ENCODE measurements at regions not wholly inside any gene's neighbourhood (a gene's known extent, or its start where the extent isn't known, plus 50 kb on each side); places are given as distances from the start of the nearest gene placed in this dataset.

- H3K9me3 ChIP-seq: peaks cover 0 to 9% (median 2%) of the 10 kb centered on the region in 4 donors
- intact Hi-C loops (cut with DNase I; ENCODE audit: low total_unique reads): no loop called here
- WGBS, 5 donors: 56 to 72% (median 68%) methylated on average over 1 of the region's 1 CpG
- no peaks in the 10 kb centered on the region for H3K4me1 ChIP-seq
- TF ChIP-seq EP300 (IDR thresholded peaks at IDR 0.05): no peak
- no peak for TF ChIP-seq POLR2A (IDR thresholded peaks at IDR 0.05)
- TF ChIP-seq CTCF (IDR thresholded peaks at IDR 0.05): no peak
- no peak for TF ChIP-seq POLR2AphosphoS5 (IDR thresholded peaks at IDR 0.05)
- no peaks in the 10 kb centered on the region for H3K36me3 ChIP-seq
- DNase-seq: no peak
- H3K27ac ChIP-seq: no peak overlapping the region
- no peaks in the 10 kb centered on the region for H3K27me3 ChIP-seq
- H3K4me3 ChIP-seq: no peak overlapping the region
Observed at GRCh38 chr12:90745211-90745610, 209.8 kb downstream of the CCER1 start.

- Histone ChIP-seq H3K27me3 (no peaks in the 10 kb centered on the region), H3K4me3 (no peak overlapping the region), H3K27ac (no peak overlapping the region), H3K36me3 (no peaks in the 10 kb centered on the region), H3K9me3 (no peaks in the 10 kb centered on the region), H3K4me1 (no peaks in the 10 kb centered on the region)
- TF ChIP-seq POLR2A (IDR thresholded peaks at IDR 0.05) (no peak), EP300 (IDR thresholded peaks at IDR 0.05) (no peak), CTCF (IDR thresholded peaks at IDR 0.05) (no peak), POLR2AphosphoS5 (IDR thresholded peaks at IDR 0.05) (no peak)
- 67 to 79% (median 77%) methylated on average over 4 of the region's 4 CpGs for WGBS, 5 donors
- intact Hi-C loops (cut with DNase I; ENCODE audit: low total_unique reads): no loop called here
- peak in 1 of 2 donors; percentile 2 for DNase-seq
Observed at GRCh38 chr12:90741611-90742010, 213.4 kb downstream of the CCER1 start.

- no peaks in the 10 kb centered on the region for H3K4me1 ChIP-seq
- intact Hi-C loops (cut with DNase I; ENCODE audit: low total_unique reads): no loop called here
- H3K4me3 ChIP-seq: no peak overlapping the region
- no peaks in the 10 kb centered on the region for H3K9me3 ChIP-seq
- WGBS, 5 donors: 70 to 88% (median 75%) methylated on average over 4 of the region's 4 CpGs
- no peaks in the 10 kb centered on the region for H3K27me3 ChIP-seq
- no peak for TF ChIP-seq EP300 (IDR thresholded peaks at IDR 0.05)
- TF ChIP-seq POLR2AphosphoS5 (IDR thresholded peaks at IDR 0.05): no peak
- H3K36me3 ChIP-seq: no peaks in the 10 kb centered on the region
- DNase-seq: no peak
- no peak overlapping the region for H3K27ac ChIP-seq
Observed at GRCh38 chr12:90729736-90730135, 225.2 kb downstream of the CCER1 start.

GRCh38 chr12:90712671-90713070, 242.3 kb downstream of the CCER1 start:
- Histone ChIP-seq H3K4me1 (no peaks in the 10 kb centered on the region), H3K4me3 (no peak overlapping the region), H3K27me3 (no peaks in the 10 kb centered on the region), H3K27ac (no peak overlapping the region), H3K36me3 (no peaks in the 10 kb centered on the region), H3K9me3 (no peaks in the 10 kb centered on the region)
- WGBS, 5 donors: 35 to 57% (median 43%) methylated on average over 2 of the region's 2 CpGs
- intact Hi-C loops (cut with DNase I; ENCODE audit: low total_unique reads): no loop called here
- no peak for DNase-seq
- TF ChIP-seq POLR2A (IDR thresholded peaks at IDR 0.05): no peak
- no peak for TF ChIP-seq EP300 (IDR thresholded peaks at IDR 0.05)
- no peak for TF ChIP-seq POLR2AphosphoS5 (IDR thresholded peaks at IDR 0.05)
- no peak for TF ChIP-seq CTCF (IDR thresholded peaks at IDR 0.05)

- no peaks in the 10 kb centered on the region for H3K27me3 ChIP-seq
- H3K36me3 ChIP-seq: no peaks in the 10 kb centered on the region
- DNase-seq: no peak
- H3K27ac ChIP-seq: no peak overlapping the region
- WGBS, 5 donors: 84 to 94% (median 89%) methylated on average over 3 of the region's 3 CpGs
- H3K4me1 ChIP-seq: no peaks in the 10 kb centered on the region
- intact Hi-C loops (cut with DNase I; ENCODE audit: low total_unique reads): no loop called here
- H3K4me3 ChIP-seq: no peak overlapping the region
- no peaks in the 10 kb centered on the region for H3K9me3 ChIP-seq
- TF ChIP-seq EP300 (IDR thresholded peaks at IDR 0.05): no peak
- TF ChIP-seq POLR2A (IDR thresholded peaks at IDR 0.05): no peak
- no peak for TF ChIP-seq POLR2AphosphoS5 (IDR thresholded peaks at IDR 0.05)
- no peak for TF ChIP-seq CTCF (IDR thresholded peaks at IDR 0.05)
Observed at GRCh38 chr12:90710711-90711110, 244.3 kb downstream of the CCER1 start.

All from stomach (tissue), 8 donors.